Kidney (tissue), 13 donors: ENCODE measurements at regions not wholly inside any gene's neighbourhood (a gene's known extent, or its start where the extent isn't known, plus 50 kb on each side); places are given as distances from the start of the nearest gene placed in this dataset.

ENCODE experiments used
- DNase-seq, 5 donors: peaks; one replicate each; pipeline ENCODE4 v3.0.0-alpha.2; 2013 to 2020
- FAIRE-seq: peaks from 2 replicates; lab custom pipeline; 2012; peaks lifted over from hg19 to GRCh38; lab: Jason Lieb, UNC
- H3K27ac ChIP-seq, 2 donors: one replicate each; pipeline ENCODE4 v1.7.0; 2013; ENCODE audit warnings: low read depth in 2 of 2, low read length in 2 of 2, inconsistent platforms in 1 of 2
- H3K27me3 ChIP-seq: one replicate; pipeline ENCODE4 v1.7.1; 2013; ENCODE audit warnings: low read length, inconsistent platforms; ENCODE audit not compliant: control insufficient read depth, insufficient read depth
- H3K36me3 ChIP-seq, 3 donors: one replicate each; pipeline versions ENCODE4 v1.7.0 to v1.7.1; 2013; ENCODE audit warnings: low read length in 3 of 3, control low read depth in 1 of 3, inconsistent platforms in 1 of 3; ENCODE audit not compliant: insufficient read depth in 3 of 3, control insufficient read depth in 2 of 3
- H3K4me1 ChIP-seq, 3 donors: one replicate each; pipeline versions ENCODE4 v1.7.0 to v1.7.1; 2013; ENCODE audit warnings: low read length in 3 of 3, inconsistent platforms in 1 of 3, low read depth in 1 of 3; ENCODE audit not compliant: control insufficient read depth in 2 of 3, insufficient read depth in 2 of 3
- H3K4me3 ChIP-seq, 3 donors: one replicate each; pipeline versions ENCODE4 v1.7.0 to v1.8.1; 2013; ENCODE audit warnings: low read length in 3 of 3, control low read depth in 1 of 3, inconsistent platforms in 1 of 3
- H3K9ac ChIP-seq, 3 donors: one replicate each; pipeline versions ENCODE4 v1.7.0 to v1.7.1; 2013; ENCODE audit warnings: low read length in 3 of 3, control low read depth in 1 of 3, inconsistent platforms in 1 of 3
- H3K9me3 ChIP-seq, 3 donors: one replicate each; pipeline versions ENCODE4 v1.7.0 to v1.7.1; 2013; ENCODE audit warnings: low read length in 3 of 3, control low read depth in 1 of 3, inconsistent platforms in 1 of 3; ENCODE audit not compliant: control insufficient read depth in 2 of 3, insufficient read depth in 1 of 3
- CTCF ChIP-seq: IDR thresholded peaks from 3 replicates; pipeline ENCODE4 v1.5.1; 2012; ENCODE audit warnings: mild to moderate bottlenecking, moderate library complexity, borderline replicate concordance; ENCODE audit not compliant: insufficient read depth; ENCODE audit errors: extremely low read depth
- intact Hi-C: fragments of 100-400 bp; cut with DNase I; formaldehyde crosslinking; loops from one replicate; pipeline ENCODE4 v1.11.1; 2022
- donor health status: control.
- donor health status: control.
- donor health status: control.
- donor health status: control.
- donor health status: control.
- donor health status: DM: yes; HTN: yes; CAD: no.
- donor health status: Normal renal cell carcinoma (clear cell type).

GRCh38 chr9:18183974-18184373 lies 290.0 kb upstream of the ADAMTSL1 start:
- no peak overlapping the region for H3K9ac ChIP-seq
- FAIRE-seq (no peak), DNase-seq (no peak)
- H3K9me3 ChIP-seq, result no peaks in the 10 kb centered on the region
- no peak overlapping the region for H3K4me3 ChIP-seq
- TF ChIP-seq CTCF, result no peak
- H3K36me3 ChIP-seq, result no peaks in the 10 kb centered on the region
- intact Hi-C loops, result no loop called here
- H3K27me3 ChIP-seq, result no peaks in the 10 kb centered on the region
- H3K27ac ChIP-seq, result no peak overlapping the region
- H3K4me1 ChIP-seq, result no peaks in the 10 kb centered on the region

GRCh38 chr9:18184401-18184800 lies 289.6 kb upstream of the ADAMTSL1 start:
- intact Hi-C loops, result no loop called here
- Histone ChIP-seq H3K4me3 (peak overlapping the region in 1 of 3 donors; percentile 4), H3K4me1 (no peaks in the 10 kb centered on the region), H3K9ac (no peak overlapping the region), H3K9me3 (no peaks in the 10 kb centered on the region), H3K27me3 (no peaks in the 10 kb centered on the region), H3K27ac (no peak overlapping the region), H3K36me3 (no peaks in the 10 kb centered on the region)
- DNase-seq, result no peak
- TF ChIP-seq CTCF, result no peak
- FAIRE-seq, result peak; percentile 21

GRCh38 chr9:18185196-18185595 lies 288.8 kb upstream of the ADAMTSL1 start:
- Histone ChIP-seq H3K4me3 (no peak overlapping the region), H3K9me3 (no peaks in the 10 kb centered on the region), H3K4me1 (no peaks in the 10 kb centered on the region), H3K36me3 (no peaks in the 10 kb centered on the region), H3K27me3 (no peaks in the 10 kb centered on the region), H3K27ac (no peak overlapping the region), H3K9ac (no peak overlapping the region)
- intact Hi-C loops, result no loop called here
- no peak for TF ChIP-seq CTCF
- DNase-seq (no peak), FAIRE-seq (no peak)

DNA sequence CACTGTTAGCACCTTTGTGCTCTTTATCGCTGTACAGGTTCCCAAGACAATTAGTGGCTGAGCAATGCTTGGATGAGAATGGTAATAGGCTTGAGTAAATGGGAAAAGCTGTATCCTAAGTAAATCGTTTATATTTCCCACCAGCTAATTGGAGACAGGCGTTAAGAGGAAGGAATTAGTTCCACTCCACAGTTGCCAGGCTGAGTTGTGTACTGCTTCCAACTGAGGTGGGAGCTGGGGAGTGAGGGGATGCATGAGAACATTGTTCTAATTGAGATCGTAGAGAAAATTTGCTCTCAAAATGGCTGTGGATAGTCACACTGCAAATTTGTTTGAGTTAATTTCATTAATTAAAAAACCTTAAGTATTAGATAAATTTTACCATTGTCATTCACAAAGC lies 285.0 kb upstream of the ADAMTSL1 start:
- H3K9ac ChIP-seq, result no peak overlapping the region
- no peaks in the 10 kb centered on the region for H3K36me3 ChIP-seq
- H3K4me3 ChIP-seq, result no peak overlapping the region
- intact Hi-C loops, result no loop called here
- no peaks in the 10 kb centered on the region for H3K9me3 ChIP-seq
- no peak for DNase-seq
- H3K4me1 ChIP-seq, result no peaks in the 10 kb centered on the region
- no peaks in the 10 kb centered on the region for H3K27me3 ChIP-seq
- no peak overlapping the region for H3K27ac ChIP-seq
- FAIRE-seq, result no peak
- TF ChIP-seq CTCF, result no peak
